Smooth muscle cell (in vitro differentiated cells): ENCODE measurements at regions not wholly inside any gene's neighbourhood (a gene's known extent, or its start where the extent isn't known, plus 50 kb on each side); places are given as distances from the start of the nearest gene placed in this dataset.
"Not testable (repeated sequence)": the region's sequence is repeated elsewhere in the genome, so short reads cannot be mapped to it uniquely, and the experiment has no call there.

Experiments used
- DNase-seq: peaks from one replicate; lab custom pipeline; 2025; ENCODE audit not compliant: unreplicated experiment; lab: John Stamatoyannopoulos, UW
- H2AFZ ChIP-seq: fragments of 200-600 bp; sonication (generic); 2 replicates; pipeline ENCODE4 v1.6.0; 2016; ENCODE audit warnings: antibody characterized with exemption, low read depth, mild to moderate bottlenecking
- H3F3A ChIP-seq: fragments of 200-600 bp; sonication (generic); 2 replicates; pipeline ENCODE4 v1.6.0; 2017; ENCODE audit warnings: antibody characterized with exemption, low read depth
- H3K27ac ChIP-seq: fragments of 200-600 bp; sonication (generic); 2 replicates; pipeline ENCODE4 v1.5.1; 2016; ENCODE audit warnings: low read depth, mild to moderate bottlenecking
- H3K27me3 ChIP-seq: fragments of 200-600 bp; sonication (generic); 2 replicates; pipeline ENCODE4 v1.6.1; 2016; ENCODE audit warnings: low read depth, mild to moderate bottlenecking
- H3K36me3 ChIP-seq: fragments of 200-600 bp; sonication (generic); 2 replicates; pipeline ENCODE4 v1.5.1; 2016; ENCODE audit warnings: low read depth
- H3K4me1 ChIP-seq: fragments of 200-600 bp; sonication (generic); 2 replicates; pipeline ENCODE4 v1.5.1; 2016; ENCODE audit warnings: low read depth
- H3K4me2 ChIP-seq: fragments of 200-600 bp; sonication (generic); 2 replicates; pipeline ENCODE4 v1.6.0; 2016; ENCODE audit warnings: mild to moderate bottlenecking
- H3K4me3 ChIP-seq: fragments of 200-600 bp; sonication (generic); 2 replicates; pipeline ENCODE4 v1.5.1; 2016; ENCODE audit warnings: mild to moderate bottlenecking
- H3K79me2 ChIP-seq: fragments of 200-600 bp; sonication (generic); 2 replicates; pipeline ENCODE4 v1.6.0; 2016; ENCODE audit warnings: low read depth, mild to moderate bottlenecking
- H3K9ac ChIP-seq: fragments of 200-600 bp; sonication (generic); 2 replicates; pipeline ENCODE4 v1.6.0; 2016; ENCODE audit warnings: low read depth
- H3K9me3 ChIP-seq: fragments of 200-600 bp; sonication (generic); replicated peaks from 2 replicates; pipeline ENCODE4 v1.5.1; 2016; ENCODE audit warnings: low read depth
- H4K20me1 ChIP-seq: fragments of 200-600 bp; sonication (generic); 2 replicates; pipeline ENCODE4 v1.6.0; 2016; ENCODE audit warnings: low read depth
- CTCF ChIP-seq: fragments of 200-600 bp; sonication (generic); IDR thresholded peaks from 2 replicates; pipeline ENCODE4 v1.5.1; 2017; ENCODE audit warnings: borderline replicate concordance, mild to moderate bottlenecking, antibody characterized with exemption; ENCODE audit not compliant: insufficient read depth, poor library complexity, severe bottlenecking
- WGBS: methylation state at CpG from one replicate; pipeline ENCODE4 v1.1.7; 2016; ENCODE audit warnings: low lambda C conversion rate; 5-methylcytosine and 5-hydroxymethylcytosine counted together

- H3K27ac ChIP-seq, result no peak overlapping the region
- no peaks in the 10 kb centered on the region for H3F3A ChIP-seq
- H4K20me1 ChIP-seq, result no peaks in the 10 kb centered on the region
- DNase-seq, result no peak
- no peaks in the 10 kb centered on the region for H3K79me2 ChIP-seq
- no peaks in the 10 kb centered on the region for H3K27me3 ChIP-seq
- H3K4me2 ChIP-seq, result no peak overlapping the region
- no peak overlapping the region for H2AFZ ChIP-seq
- TF ChIP-seq CTCF, result no peak
- H3K9ac ChIP-seq, result no peak overlapping the region
- no peaks in the 10 kb centered on the region for H3K36me3 ChIP-seq
- H3K4me3 ChIP-seq, result no peak overlapping the region
- no peaks in the 10 kb centered on the region for H3K4me1 ChIP-seq
- H3K9me3 ChIP-seq, result no peaks in the 10 kb centered on the region
Observed at GRCh38 chr12:87201598-87201997, 827.6 kb downstream of the C12orf50 start.

GRCh38 chr12:87200289-87200979, 828.8 kb downstream of the C12orf50 start:
- Histone ChIP-seq H3K9ac (no peak overlapping the region), H2AFZ (no peak overlapping the region), H3K4me3 (no peak overlapping the region), H3K36me3 (no peaks in the 10 kb centered on the region), H3K4me2 (no peak overlapping the region), H3K79me2 (no peaks in the 10 kb centered on the region), H3K27me3 (no peaks in the 10 kb centered on the region), H4K20me1 (no peaks in the 10 kb centered on the region), H3K27ac (no peak overlapping the region), H3K9me3 (no peaks in the 10 kb centered on the region), H3F3A (no peaks in the 10 kb centered on the region), H3K4me1 (no peaks in the 10 kb centered on the region)
- 91% methylated on average over 1 of the region's 1 CpG for WGBS
- DNase-seq, result no peak
- TF ChIP-seq CTCF, result no peak

DNA sequence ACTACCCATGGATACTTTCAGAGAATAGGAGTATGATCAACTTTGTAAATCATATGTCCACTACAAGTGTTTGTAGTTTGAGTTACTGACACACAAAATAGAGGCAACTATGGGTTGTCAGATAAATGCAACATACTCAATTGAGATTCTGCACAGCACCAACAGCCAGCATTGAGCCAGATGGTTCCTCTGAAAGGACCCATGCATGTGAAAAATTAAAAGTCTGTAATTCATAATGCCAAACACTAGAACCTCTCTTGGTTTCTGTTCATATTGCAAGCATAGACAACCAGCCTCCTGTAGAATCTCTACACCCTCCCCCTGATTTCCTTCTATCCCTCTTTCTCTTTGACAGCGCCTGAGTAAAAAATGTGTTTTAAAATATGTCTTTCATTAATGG, 831.0 kb downstream of the C12orf50 start:
- DNase-seq, result no peak
- Histone ChIP-seq H3K9ac (no peak overlapping the region), H3F3A (no peaks in the 10 kb centered on the region), H3K27ac (no peak overlapping the region), H3K4me2 (no peak overlapping the region), H3K27me3 (no peaks in the 10 kb centered on the region), H3K4me1 (no peaks in the 10 kb centered on the region), H4K20me1 (no peaks in the 10 kb centered on the region), H3K4me3 (no peak overlapping the region), H3K36me3 (no peaks in the 10 kb centered on the region), H3K9me3 (no peaks in the 10 kb centered on the region), H3K79me2 (no peaks in the 10 kb centered on the region), H2AFZ (no peak overlapping the region)
- no peak for TF ChIP-seq CTCF
- 98% methylated on average over 1 of the region's 1 CpG for WGBS

DNA sequence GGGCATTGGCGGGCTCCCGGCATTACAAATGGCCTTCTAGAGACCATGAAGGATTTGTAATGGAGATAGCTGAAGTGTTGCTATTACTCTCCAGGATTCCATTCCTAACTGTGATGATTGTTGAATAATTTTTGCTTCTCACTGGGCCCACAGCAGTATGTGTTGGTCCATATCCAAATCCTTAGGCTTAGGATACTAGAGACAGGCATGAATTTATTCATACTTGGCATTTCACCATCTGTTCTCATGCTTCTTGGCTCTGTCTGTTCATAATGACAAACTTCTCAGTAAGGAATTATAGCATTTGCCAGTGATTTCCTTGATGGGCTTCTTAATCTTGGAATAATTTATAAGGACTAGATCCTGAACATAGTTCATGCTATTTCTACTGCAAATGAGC, 832.9 kb downstream of the C12orf50 start:
- WGBS, result 93% methylated on average over 2 of the region's 2 CpGs
- Histone ChIP-seq H3K4me3 (no peak overlapping the region), H3K4me1 (no peaks in the 10 kb centered on the region), H4K20me1 (no peaks in the 10 kb centered on the region), H3K27ac (no peak overlapping the region), H3K4me2 (no peak overlapping the region), H3K36me3 (no peaks in the 10 kb centered on the region), H2AFZ (peak overlapping the region; percentile 33), H3F3A (no peaks in the 10 kb centered on the region), H3K9me3 (no peaks in the 10 kb centered on the region), H3K79me2 (no peaks in the 10 kb centered on the region), H3K27me3 (no peaks in the 10 kb centered on the region), H3K9ac (no peak overlapping the region)
- TF ChIP-seq CTCF, result no peak
- no peak for DNase-seq

- DNase-seq, H3K4me1 ChIP-seq, H3K9ac ChIP-seq, H3F3A ChIP-seq, H3K27me3 ChIP-seq, H3K4me3 ChIP-seq, H3K79me2 ChIP-seq, H3K36me3 ChIP-seq, H3K27ac ChIP-seq, H3K4me2 ChIP-seq, H2AFZ ChIP-seq, H4K20me1 ChIP-seq, H3K9me3 ChIP-seq: not testable (repeated sequence)
Observed at GRCh38 chr12:87194389-87194788, 834.8 kb downstream of the C12orf50 start.
